Frontal cortex (tissue), 3 donors: ENCODE measurements at regions not wholly inside any gene's neighbourhood (a gene's known extent, or its start where the extent isn't known, plus 50 kb on each side); places are given as distances from the start of the nearest gene placed in this dataset.

ENCODE experiments used
- DNase-seq, 2 donors: peaks; one replicate each; pipeline ENCODE4 v3.0.0; 2012; ENCODE audit warnings: low spot score in 2 of 2
- FAIRE-seq: peaks from 2 replicates; lab custom pipeline; 2012; peaks lifted over from hg19 to GRCh38; lab: Jason Lieb, UNC
- donor health status: control.
- donor health status: control.
- donor health status: control.

DNA sequence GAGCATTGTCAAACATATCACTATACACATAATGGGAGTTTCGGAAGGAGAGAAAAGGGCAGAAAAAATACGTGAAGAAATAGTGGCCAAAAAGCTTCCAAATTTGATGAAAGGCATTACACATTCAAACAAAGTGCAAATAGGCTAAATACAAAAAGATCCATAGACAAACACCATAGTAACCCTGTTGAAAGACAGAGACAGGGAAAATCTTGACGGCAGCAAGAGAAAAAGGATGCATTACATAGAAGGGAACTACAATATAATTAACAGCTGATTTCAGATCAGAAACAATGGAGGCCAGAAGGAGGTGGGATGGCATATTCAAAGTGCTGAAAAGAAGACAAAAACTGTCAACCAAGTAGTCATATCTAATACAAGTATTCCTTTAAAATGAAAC, 170.8 kb downstream of the MRPL14 start:
- DNase-seq (no peak), FAIRE-seq (no peak)

DNA sequence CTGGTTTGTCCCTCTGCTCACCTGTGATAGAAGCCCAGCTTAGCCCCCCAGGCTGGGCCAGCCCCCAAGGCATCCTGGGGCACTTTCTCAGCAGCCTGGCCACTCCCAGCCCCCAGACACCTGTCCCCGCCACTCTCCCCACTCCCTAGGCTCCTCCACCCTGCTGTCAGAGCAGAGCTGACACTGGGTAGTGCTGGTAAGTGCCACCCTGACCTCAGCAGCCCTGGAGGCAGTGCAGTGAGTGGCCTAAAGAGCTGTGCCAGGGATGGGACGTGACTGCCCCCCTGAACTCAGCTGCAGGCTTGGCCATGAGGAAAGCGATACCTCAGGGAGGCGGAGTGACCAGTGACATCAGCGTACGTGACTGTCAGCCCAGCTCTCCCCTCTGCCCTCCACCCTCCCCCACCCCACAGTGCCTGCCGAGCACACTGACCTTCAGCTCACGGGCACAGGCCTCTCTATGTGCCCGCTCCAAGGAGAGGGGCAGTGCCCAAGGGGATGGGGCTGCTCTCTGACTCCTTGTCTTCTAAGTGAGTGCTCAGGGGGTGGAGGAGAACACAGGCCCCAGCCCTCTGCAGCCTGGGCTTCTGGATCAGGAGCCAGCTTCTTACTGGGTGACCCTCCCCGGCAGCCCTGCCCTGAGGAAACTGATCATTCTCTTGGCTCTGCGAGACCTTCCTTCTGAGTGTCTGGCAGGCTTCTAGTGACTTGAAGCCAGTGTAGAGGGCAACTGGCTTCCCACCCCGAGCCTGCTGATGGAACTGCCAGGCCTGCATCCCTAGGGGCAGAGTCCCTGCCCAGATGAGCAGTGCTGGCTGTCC, 172.7 kb downstream of the MRPL14 start:
- DNase-seq (no peak), FAIRE-seq (no peak)

DNA sequence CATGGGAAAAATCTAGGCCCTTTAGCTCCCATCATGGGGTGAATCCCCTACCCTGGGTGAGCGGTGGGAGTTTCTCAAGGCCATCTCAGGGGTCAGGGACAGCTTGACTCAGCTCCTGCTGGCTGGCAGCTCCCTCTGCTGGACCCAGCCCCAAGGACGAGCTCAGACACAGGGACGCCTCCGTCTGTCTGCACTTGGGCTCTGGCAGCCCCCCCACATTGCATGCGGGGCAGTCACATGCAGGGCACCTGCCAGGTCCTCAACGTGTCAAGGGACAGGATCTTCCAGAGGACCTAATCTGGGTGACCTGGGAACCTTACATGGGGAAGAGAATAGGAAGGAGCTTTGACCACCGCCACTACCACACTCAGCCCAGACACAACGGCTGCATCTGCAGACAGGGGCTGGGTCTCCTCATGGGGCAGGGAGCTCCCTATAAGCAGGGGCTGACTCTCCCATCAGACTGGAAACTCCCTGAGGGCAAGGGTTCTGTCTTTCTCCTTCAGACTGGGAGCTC, 173.4 kb downstream of the MRPL14 start:
- DNase-seq = no peak
- no peak for FAIRE-seq

DNA sequence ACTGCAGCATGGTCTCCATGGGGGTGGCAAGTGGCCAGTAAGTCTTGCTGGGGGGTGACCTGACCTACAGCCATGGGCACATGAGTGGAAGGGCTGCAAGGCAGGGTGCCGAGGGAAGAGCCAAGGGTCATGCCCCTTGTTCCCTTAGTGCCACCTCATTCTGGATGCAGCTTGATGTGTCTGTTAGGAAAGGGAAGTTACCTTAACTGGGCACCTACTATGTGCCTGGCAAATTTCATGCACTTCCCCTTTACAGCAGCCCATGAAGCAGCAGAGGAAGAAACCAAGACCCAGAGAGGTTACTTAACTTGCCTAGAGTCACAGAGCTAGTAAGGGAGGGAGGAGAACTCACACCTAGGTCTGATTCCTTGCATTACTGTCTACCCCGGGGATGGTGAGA, 174.0 kb downstream of the MRPL14 start:
- FAIRE-seq (no peak), DNase-seq (no peak)

DNA sequence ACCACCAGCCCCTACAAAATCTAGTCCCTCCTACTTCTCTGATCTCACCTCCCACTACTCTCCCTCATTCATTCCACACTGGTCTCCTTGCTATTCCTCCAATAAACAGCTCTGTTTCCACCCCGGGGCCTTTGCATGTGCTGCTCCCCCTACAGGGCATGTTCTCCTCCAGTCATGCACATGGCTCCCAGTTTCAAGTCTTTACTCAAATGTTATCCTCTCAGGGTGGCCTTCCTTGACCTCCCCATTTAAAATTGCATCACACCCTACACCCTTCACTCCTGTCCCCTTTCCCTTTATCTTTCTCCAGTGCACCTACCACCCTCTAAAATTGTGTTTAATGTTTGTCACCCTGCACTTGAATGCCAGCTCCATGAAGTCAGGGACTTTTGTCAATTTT, 174.5 kb downstream of the MRPL14 start:
- no peak for DNase-seq
- FAIRE-seq = no peak

DNA sequence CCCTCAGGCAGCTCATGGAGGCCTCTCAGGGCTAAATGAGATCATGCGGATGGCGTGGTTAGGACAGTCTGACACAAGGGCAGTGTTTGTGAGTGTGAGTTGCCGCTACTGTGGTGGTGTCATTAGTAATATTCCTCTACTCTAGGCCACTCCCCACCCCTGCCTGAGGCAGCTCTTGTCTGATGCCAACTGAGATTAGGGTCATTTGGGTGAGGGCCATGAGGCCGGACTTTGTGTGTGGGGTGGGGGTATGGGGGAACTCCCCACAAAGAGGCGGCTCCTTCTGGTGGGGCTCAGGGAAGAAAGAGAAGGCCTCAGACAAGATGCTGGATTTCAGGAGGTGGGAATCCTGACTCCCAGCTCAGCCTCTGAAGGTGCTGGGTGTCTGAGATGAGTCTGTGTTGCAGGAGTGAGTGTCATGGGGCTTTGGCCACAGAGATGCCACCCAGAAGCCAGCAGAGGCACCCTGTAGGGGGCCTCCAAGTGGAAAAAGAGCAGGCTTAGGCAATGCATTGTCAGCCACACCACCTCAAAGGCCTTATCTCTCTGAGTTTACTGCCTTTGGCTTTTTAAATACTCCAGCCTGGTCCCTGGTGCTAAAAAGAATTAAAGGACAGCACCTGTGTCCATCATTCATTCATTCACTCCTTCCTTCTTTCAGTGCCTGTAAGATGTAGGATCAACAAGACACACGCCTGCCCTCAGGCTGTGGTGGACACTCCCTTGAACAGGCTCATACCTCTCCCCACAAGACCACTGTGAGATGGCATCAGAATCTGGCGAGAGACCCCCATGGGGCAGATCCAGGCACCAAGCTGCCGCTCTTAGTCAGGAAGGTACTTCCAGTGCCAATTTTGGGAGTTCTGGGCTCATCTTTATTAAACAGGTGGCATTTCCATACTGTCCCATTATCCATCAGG, 175.2 kb downstream of the MRPL14 start:
- DNase-seq (no peak), FAIRE-seq (no peak)

DNA sequence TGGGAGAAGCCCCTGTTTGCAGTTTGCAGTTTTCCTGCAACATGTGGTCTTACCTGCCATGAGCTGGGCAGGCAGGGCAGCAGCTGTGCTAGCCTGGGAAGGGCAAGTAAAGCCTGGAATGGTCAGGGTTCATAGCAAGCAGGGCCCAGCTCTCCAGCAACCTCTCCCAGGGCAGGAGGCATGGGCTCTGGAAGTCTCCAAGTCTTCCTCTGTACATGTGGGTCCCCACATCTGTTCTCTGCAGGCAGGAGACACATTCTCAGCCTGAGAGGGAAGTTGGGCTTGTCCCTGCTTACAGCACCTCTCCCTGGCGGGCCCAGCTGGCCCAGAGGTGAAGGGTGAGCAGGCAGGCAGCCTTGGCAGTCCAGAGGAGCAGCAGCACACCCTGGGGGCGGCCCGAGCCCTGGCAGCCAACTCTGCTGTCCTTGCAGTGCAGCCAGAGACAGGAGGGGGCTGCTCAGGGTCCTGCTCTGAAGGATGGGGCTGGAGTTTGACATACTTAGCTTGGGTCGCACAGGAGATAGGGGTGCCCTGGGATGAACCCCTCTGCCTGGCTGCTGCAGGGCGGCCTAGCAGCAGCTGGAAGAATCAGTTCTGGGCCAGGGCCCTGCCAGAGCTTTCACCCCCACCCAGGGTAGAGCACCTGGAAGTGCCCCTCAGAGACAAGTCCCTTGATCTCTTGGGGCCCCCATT, 176.0 kb downstream of the MRPL14 start:
- FAIRE-seq (no peak), DNase-seq (no peak)

DNA sequence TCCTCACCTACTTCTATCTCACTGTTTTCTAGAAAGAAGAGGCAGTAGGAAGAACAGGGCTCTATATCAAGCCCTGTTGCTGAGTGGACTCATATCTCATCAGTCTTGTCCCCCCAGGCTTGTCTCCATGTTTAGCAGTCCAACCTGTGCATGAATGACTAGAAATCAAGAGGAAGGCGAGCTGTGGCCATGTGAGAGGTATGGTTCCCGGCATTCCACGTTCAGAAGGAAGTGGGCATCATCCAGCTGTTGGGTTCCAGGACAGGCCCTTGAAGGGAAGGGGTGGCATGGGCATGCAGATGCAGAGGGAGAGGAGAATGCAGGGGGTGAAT, 176.6 kb downstream of the MRPL14 start:
- FAIRE-seq (no peak), DNase-seq (no peak)

DNA sequence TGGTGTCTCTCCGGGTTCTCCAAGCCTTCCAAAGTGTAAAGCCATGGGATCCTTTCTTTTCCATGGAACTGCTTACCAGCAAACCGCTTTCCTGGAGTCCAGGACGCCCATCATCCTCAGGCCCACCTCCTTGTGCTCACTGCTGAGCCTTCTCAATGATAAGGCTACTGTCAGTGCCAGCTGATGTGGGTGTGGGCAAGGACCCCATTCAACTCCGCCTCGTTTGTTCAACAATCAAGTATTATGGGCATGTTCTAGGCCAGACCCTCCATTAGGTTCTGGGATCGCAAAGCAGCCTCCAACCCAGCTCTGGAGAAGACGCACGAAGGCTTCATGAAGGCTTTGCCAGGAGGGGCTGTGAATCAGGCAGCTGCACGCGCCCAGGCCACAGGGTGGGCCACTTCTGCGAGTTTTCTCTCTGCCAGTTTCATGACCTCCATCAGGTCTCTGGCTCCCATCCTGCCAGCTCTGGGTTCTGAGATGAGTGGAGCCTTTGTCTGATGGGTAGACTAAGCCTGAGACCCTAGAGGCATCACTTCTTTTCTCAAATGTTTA, 177.1 kb downstream of the MRPL14 start:
- DNase-seq (no peak), FAIRE-seq (no peak)

DNA sequence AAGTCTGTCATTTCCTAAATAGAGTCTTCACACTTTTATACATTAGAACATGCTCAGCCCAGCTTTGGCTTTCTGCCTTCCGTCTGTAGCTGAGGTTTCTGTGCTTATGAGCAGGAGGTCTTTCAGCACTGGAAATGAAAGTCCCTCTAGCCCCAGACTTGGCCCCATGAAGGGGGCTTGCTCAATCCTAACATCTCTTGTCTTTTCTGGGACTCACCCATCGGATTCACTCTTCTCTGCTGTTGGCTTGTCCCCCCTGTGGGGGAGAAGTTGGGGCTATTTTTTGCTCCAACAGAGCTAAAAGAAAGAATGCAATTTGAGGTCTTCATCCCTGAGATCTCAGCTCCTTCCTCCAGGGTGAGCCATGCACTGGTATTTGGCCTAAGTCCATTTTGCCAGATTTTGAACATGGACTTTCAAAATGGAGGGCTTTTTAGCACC, 177.7 kb downstream of the MRPL14 start:
- DNase-seq (no peak), FAIRE-seq (no peak)

DNA sequence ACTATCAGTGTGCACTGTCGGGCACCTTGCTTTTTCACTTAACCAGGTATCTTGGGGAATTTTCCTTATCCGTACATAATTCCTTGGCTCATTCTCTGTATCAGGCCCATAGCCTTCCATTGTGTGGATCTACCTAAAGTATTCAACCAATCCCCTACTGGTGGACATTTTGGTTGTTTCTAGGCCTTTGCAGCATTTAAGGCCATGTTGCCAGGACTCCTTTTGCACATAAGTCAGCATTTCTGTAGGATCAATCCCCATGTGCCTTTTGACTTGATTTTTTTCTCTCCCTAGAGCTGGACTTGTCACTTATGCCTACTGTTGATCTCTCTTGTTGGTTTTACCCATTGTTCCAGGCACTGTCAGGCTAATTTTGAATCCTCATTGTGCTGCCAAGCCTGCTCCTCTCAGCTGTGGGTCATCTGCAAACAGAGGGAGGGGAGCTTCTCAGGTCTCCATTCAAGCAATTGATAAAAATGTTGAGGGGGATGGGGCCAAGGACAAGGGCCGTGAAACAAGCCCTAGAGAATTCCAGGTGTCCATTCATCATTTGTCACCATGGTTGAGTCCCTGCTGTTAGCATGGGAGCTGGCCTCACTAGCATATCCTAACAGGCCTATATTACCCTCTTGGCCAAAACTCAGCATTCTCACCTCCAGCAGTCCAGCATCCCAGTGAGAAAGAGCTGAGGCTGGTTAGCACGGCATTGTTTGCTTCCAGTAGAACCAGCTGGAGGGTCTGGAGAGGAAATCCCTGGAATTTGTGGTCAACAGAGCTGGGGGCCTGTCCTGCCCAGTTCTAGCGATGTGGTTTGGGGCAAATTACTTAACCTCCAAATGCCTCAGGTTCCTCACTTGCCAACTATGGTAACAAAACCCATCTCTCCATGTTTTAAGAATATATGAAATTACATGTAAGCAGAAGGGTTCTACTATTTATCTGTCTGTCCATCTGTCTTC, 178.4 kb downstream of the MRPL14 start:
- FAIRE-seq (no peak), DNase-seq (no peak)

DNA sequence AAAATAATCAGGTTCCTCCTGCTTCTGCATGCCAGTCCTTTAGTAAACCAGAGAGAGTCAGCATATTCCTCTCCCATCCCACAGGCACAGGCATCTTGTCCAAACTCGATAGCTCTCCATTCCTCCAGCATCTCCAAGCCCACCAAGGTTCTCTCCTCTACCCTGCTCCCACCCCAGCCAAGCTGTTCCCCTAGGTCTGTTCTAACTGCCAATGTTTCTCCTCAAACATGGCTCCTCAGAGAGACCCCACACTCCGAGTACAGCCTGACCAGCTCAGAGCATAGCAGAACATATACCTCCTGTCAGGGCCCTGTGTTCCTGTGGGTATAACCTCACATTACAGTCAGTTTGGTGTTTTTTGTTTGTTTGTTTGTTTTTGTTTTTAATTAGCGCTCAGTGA, 177.8 kb downstream of the VEGFA start:
- no peak for DNase-seq
- FAIRE-seq = no peak

DNA sequence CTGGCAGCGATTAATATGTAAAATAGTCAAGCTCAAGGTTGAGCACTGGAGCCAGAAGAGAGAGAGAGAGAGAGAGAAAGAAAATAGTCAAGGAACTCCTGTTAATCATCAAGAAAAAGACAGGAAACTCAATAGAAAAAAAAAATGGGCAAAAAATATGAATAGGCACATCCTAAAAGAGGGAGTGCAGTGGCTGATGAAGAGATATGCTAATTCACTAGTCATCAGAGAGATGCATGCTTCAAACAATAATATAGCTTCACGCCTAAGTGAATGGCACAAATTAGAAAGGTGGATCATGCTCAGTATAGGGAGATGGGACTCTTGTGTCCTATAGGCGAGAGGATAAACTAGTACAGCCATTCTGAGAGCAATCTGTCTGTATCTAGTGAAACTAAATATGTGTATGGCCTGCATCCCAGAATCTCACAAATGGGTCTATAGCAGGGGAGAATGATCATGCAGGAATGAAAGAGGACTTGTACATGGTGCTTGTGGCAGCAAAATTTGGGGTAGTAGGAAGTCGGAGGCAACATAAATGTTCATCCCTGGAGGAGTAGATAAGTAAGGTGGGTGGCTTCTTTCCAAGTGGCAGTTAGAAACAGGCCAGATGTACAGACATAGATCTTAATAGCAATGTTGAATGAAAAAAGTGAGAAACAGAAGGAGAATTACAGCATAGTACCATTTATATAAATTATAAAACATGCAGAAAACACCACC, 176.8 kb downstream of the VEGFA start:
- DNase-seq = no peak
- no peak for FAIRE-seq

DNA sequence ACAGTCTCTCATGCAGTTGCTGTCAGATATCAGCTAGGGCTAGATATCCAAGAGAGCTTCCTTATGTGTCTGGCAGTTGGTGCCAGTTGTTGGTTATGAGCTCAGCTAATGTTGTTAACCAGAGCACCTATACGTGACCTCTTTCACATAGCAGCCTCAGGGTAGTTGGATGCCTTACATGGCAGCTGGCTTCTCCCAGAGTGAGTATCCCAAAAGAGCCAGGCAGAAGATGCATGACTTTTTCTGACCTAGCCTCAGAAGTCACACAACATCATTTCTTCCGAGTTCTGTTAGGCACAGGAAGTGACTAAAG, 175.7 kb downstream of the VEGFA start:
- DNase-seq (no peak), FAIRE-seq (no peak)

DNA sequence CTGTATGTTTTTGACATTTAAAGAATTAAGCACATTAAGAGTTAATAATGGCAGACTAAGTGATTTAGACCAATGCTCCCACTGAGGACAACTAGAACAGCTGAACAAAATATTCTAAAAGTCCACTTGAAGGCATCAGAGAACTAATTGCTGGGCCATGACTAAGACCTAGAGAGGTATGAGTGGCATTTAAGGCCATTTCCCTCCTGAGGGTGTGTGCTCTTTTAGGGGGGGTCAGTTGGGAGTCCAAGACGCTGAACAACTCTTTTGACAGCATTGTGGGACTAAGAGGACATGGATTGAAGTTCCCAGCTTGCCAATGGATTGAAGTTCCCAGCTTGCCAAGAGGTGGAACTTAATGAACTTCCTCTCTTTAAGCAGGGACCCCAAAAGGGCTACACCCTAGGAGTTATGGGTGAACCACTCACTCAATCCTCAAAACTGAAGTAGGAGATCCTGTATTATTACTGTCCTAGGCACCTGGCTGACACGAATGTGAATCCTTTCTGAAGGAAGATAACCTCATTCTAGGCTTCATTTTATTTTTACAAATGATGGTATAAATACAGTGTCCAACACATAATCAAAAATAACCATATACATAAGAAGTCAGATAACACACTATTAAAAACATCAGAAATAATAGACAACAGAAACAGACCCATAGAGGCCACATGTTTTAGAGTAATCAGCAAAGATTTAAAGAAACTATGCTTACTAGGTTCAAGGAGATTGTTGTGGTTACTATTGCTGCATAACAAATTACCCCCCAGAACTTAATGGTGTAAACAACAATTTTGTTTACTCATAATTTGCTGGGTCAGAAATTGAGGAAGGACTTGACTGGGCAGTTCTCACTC, 175.1 kb downstream of the VEGFA start:
- DNase-seq (no peak), FAIRE-seq (no peak)

DNA sequence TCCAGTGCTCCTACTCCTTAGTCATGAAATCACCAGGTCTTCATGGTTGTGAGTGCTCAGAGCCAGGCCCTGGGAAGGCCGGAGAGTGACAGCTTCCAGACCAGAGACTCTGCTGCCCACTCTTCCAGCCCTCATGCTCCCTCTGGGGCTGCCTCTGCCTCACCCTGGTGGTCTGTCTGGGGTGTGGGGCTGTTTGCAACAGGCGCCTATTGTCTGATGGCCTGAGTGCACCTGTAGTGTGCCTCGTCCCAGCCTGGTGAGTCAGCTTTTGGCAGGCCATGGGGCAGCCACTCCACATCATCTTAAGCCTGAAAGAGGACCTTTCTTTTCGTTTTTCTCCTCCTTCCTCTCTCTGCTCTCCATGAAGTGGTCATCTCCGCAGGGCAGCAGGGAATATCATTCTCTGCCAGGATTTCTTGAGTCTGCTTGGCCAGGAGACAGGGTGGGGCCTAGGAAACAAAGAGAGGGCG, 173.8 kb downstream of the VEGFA start:
- no peak for FAIRE-seq
- no peak for DNase-seq

DNA sequence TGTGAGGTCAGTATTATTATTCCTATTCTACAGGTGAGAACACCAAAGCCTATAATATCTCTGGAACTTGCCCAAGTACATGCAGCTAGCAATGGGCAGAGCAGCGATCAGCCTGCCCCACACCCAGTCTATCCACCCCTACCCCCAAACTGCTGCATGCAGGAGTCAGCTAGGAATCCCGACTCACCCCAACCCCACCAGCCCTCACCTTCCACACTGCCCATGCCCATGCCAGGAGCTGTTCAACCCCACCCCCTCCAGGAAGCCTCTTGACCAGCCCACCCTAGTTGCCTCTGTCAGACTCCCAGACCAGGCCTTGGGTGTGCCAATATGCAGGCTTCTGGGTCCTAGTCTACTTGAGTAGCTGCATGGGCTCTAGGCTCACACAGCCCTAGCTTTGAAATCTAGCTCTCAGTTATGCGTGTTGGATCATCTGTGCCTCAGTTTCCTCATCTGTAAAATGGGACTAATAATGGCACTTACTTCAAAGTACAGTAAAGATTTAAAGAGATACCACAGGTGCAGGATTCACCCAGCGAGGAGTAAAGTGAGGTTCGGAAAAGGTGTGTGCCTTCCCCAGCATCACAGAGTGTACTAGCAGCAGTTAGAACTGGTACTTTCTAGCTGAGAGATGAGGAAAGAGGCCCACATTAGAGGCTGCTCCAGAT, 173.2 kb downstream of the VEGFA start:
- FAIRE-seq (no peak), DNase-seq (no peak)
